SK-N-SH (cell line): ENCODE measurements at regions not wholly inside any gene's neighbourhood (a gene's known extent, or its start where the extent isn't known, plus 50 kb on each side); places are given as distances from the start of the nearest gene placed in this dataset.

Source experiments
- CTCF ChIA-PET: fragments of 300-600, 350-600 bp; formaldehyde crosslinking; extraction: SDS; loops from one replicate; lab custom pipeline; 2021; lab: Yijun Ruan, JAX
- POLR2A ChIA-PET: fragments of 350-600 bp; sonication (Branson Sonifier 250); formaldehyde crosslinking; extraction: SDS; loops from one replicate; lab custom pipeline; 2020; ENCODE audit warnings: antibody characterized with exemption, inconsistent platforms; lab: Yijun Ruan, JAX
- DNase-seq: peaks from one replicate; pipeline ENCODE4 v3.0.0; 2012
- H2AFZ ChIP-seq: fragments of 200-600 bp; sonication (generic); 2 replicates; pipeline ENCODE4 v1.8.1; 2016; ENCODE audit warnings: antibody characterized with exemption, mild to moderate bottlenecking, low read depth
- H3F3A ChIP-seq: fragments of 200-600 bp; sonication (generic); replicated peaks from 2 replicates; pipeline ENCODE3; 2016; ENCODE audit warnings: antibody characterized with exemption, mild to moderate bottlenecking; ENCODE audit not compliant: insufficient read depth
- H3K27ac ChIP-seq, 2 experiments: fragments of 200-500 bp in 1 of 2; fragments of 200-600 bp in 1 of 2; sonication (Bioruptor generic) in 1 of 2; sonication (generic), shearing (Covaris generic) in 1 of 2; 2 replicates each; pipeline versions ENCODE4 v1.5.1 to v1.6.1; 2014 to 2016; ENCODE audit warnings: low read depth in 2 of 2, inconsistent platforms in 1 of 2, low read length in 1 of 2, mild to moderate bottlenecking in 1 of 2, mixed read lengths in 1 of 2
- H3K27me3 ChIP-seq: fragments of 200-600 bp; sonication (generic), shearing (Covaris generic); 2 replicates; pipeline ENCODE4 v1.6.1; 2016; ENCODE audit warnings: mixed run types; ENCODE audit not compliant: insufficient read depth
- H3K36me3 ChIP-seq, 2 experiments: fragments of 200-500 bp in 1 of 2; fragments of 200-600 bp in 1 of 2; sonication (Bioruptor generic) in 1 of 2; sonication (generic) in 1 of 2; replicated peaks in 1 of 2; 2 replicates each; pipeline versions ENCODE3 to v1.5.1; 2014 to 2016; ENCODE audit warnings: low read length in 1 of 2, mild to moderate bottlenecking in 1 of 2; ENCODE audit not compliant: insufficient read depth in 2 of 2, control insufficient read depth in 1 of 2
- H3K4me1 ChIP-seq, 2 experiments: fragments of 200-500 bp in 1 of 2; fragments of 200-600 bp in 1 of 2; sonication (Bioruptor generic) in 1 of 2; sonication (generic), shearing (Covaris generic) in 1 of 2; 2 replicates each; pipeline versions ENCODE4 v1.5.1 to v1.6.1; 2014 to 2016; ENCODE audit warnings: low read depth in 1 of 2, low read length in 1 of 2, mixed run types in 1 of 2; ENCODE audit not compliant: insufficient read depth in 2 of 2, control insufficient read depth in 1 of 2
- H3K4me2 ChIP-seq: fragments of 200-600 bp; sonication (generic), shearing (Covaris generic); 2 replicates; pipeline ENCODE4 v1.6.1; 2017; ENCODE audit warnings: mixed run types
- H3K4me3 ChIP-seq, 2 experiments: fragments of 200-500 bp in 1 of 2; fragments of 200-600 bp in 1 of 2; sonication (Bioruptor generic) in 1 of 2; sonication (generic), shearing (Covaris generic) in 1 of 2; 2 replicates each; pipeline versions ENCODE4 v1.5.1 to v1.8.1; 2014 to 2016; ENCODE audit warnings: low read depth in 2 of 2, inconsistent platforms in 1 of 2, low read length in 1 of 2, mild to moderate bottlenecking in 1 of 2, mixed read lengths in 1 of 2, moderate library complexity in 1 of 2
- H3K79me2 ChIP-seq: fragments of 200-600 bp; sonication (generic); 2 replicates; pipeline ENCODE4 v1.8.1; 2017; ENCODE audit warnings: mild to moderate bottlenecking; ENCODE audit not compliant: insufficient read depth
- H3K9ac ChIP-seq: fragments of 200-600 bp; sonication (generic); 2 replicates; pipeline ENCODE4 v1.6.1; 2017; ENCODE audit warnings: mixed run types
- H3K9me2 ChIP-seq: fragments of 200-600 bp; sonication (generic); 2 replicates; pipeline ENCODE4 v1.6.1; 2017; ENCODE audit warnings: mixed run types
- H3K9me3 ChIP-seq: fragments of 200-600 bp; sonication (generic); 2 replicates; pipeline ENCODE4 v1.6.1; 2017; ENCODE audit warnings: mixed run types, mild to moderate bottlenecking, moderate library complexity
- H4K20me1 ChIP-seq: fragments of 200-600 bp; sonication (generic); 2 replicates; pipeline ENCODE4 v1.6.1; 2017; ENCODE audit warnings: mild to moderate bottlenecking, mixed run types; ENCODE audit not compliant: insufficient read depth
- EP300 ChIP-seq, 2 experiments: IDR thresholded peaks; 2 replicates each; pipeline versions ENCODE4 v1.4.0 to v1.6.1; 2012; ENCODE audit warnings: borderline replicate concordance in 1 of 2, low read depth in 1 of 2, low read length in 1 of 2
- FOXJ3 ChIP-seq: sonication (generic); formaldehyde crosslinking; IDR thresholded peaks from 2 replicates; pipeline ENCODE4 v1.5.1; 2020; ENCODE audit warnings: mild to moderate bottlenecking, missing genetic modification reagents
- JUND ChIP-seq: IDR thresholded peaks from 2 replicates; pipeline ENCODE4 v1.4.0; 2012
- POLR2AphosphoS5 ChIP-seq: IDR thresholded peaks from 2 replicates; pipeline ENCODE4 v1.6.1; 2012; ENCODE audit warnings: low read depth, low read length
- RAD21 ChIP-seq: IDR thresholded peaks from 2 replicates; pipeline ENCODE4 v1.6.1; 2012; ENCODE audit warnings: mild to moderate bottlenecking, low read length
- REST ChIP-seq: IDR thresholded peaks from 2 replicates; pipeline ENCODE4 v1.6.1; 2012; ENCODE audit warnings: mild to moderate bottlenecking, low read depth, low read length, moderate library complexity
- RXRA ChIP-seq: IDR thresholded peaks from 2 replicates; pipeline ENCODE4 v1.4.0; 2012; ENCODE audit warnings: low read depth, mild to moderate bottlenecking, borderline replicate concordance
- SMC3 ChIP-seq: IDR thresholded peaks from 2 replicates; pipeline ENCODE4 v1.6.1; 2012; ENCODE audit warnings: low read depth, low read length, improper control_type of control experiment
- TCF12 ChIP-seq: IDR thresholded peaks from 2 replicates; pipeline ENCODE4 v1.4.0; 2012
- USF1 ChIP-seq: IDR thresholded peaks from 2 replicates; pipeline ENCODE4 v1.4.0; 2012; ENCODE audit warnings: low read depth, borderline replicate concordance
- USF2 ChIP-seq: fragments of 150-350 bp; IDR thresholded peaks from 2 replicates; pipeline ENCODE4 v1.6.1; 2017; ENCODE audit warnings: antibody characterized with exemption, low read length, low read depth, borderline replicate concordance
- YY1 ChIP-seq: IDR thresholded peaks from 2 replicates; pipeline ENCODE4 v1.4.0; 2012; ENCODE audit warnings: low read depth, mild to moderate bottlenecking
- ZBTB33 ChIP-seq: IDR thresholded peaks from 2 replicates; pipeline ENCODE4 v1.4.0; 2012; ENCODE audit warnings: low read depth, borderline replicate concordance
- WGBS: methylation state at CpG from one replicate; pipeline ENCODE4 v1.1.6; 2017; ENCODE audit warnings: low lambda C conversion rate; 5-methylcytosine and 5-hydroxymethylcytosine counted together

GRCh38 chr3:103077910-103078309, 643.1 kb downstream of the ZPLD1 start (continued):
- TF ChIP-seq REST (no peak), YY1 (no peak), TCF12 (no peak), ZBTB33 (no peak)
- TF ChIP-seq, all 33 proteins: peak for 0

- WGBS = 39% methylated on average over 1 of the region's 1 CpG
- H3K27ac ChIP-seq = no peak overlapping the region
- no peaks in the 10 kb centered on the region for H4K20me1 ChIP-seq
- no peak overlapping the region for H3K9ac ChIP-seq
- H3K27me3 ChIP-seq = no peaks in the 10 kb centered on the region
- no peaks in the 10 kb centered on the region for H3K79me2 ChIP-seq
- H3K4me1 ChIP-seq = no peaks in the 10 kb centered on the region; a peak in 1 of 4 replicates
- H2AFZ ChIP-seq = no peak overlapping the region
- H3K36me3 ChIP-seq = no peaks in the 10 kb centered on the region
- no peak overlapping the region for H3K4me3 ChIP-seq
- TF ChIP-seq FOXJ3 (CRISPR knock-in tag) (no peak), SMC3 (no peak), EP300 (IDR thresholded peaks at IDR 0.05; ENCODE audit: borderline replicate concordance in 1 of 2, low read depth in 1 of 2, low read length in 1 of 2) (no peak), JUND (no peak), RXRA (no peak), USF2 (no peak), POLR2AphosphoS5 (no peak), USF1 (no peak), RAD21 (no peak)
- H3K9me2 ChIP-seq = no peaks in the 10 kb centered on the region
- no peaks in the 10 kb centered on the region for H3F3A ChIP-seq
- no peaks in the 10 kb centered on the region for H3K9me3 ChIP-seq
- ChIA-PET CTCF (no interaction called here), POLR2A (no interaction called here)
- H3K4me2 ChIP-seq = no peak overlapping the region
- no peak for DNase-seq
These were observed 647.7 kb downstream of the ZPLD1 start for GRCh38 chr3:103082501-103082900.
